CD4-positive, alpha-beta memory T cell (primary cell): ENCODE measurements at regions not wholly inside any gene's neighbourhood (a gene's known extent, or its start where the extent isn't known, plus 50 kb on each side); places are given as distances from the start of the nearest gene placed in this dataset.

Experiments used
- CTCF ChIA-PET: fragments of 350-600 bp; sonication (Branson Sonifier 250); formaldehyde crosslinking; loops from one replicate; lab custom pipeline; 2021; ENCODE audit warnings: inconsistent platforms; ENCODE audit not compliant: partially characterized antibody; lab: Charles Lee
- POLR2A ChIA-PET: fragments of 350-600 bp; sonication (Branson Sonifier 250); formaldehyde crosslinking; loops from one replicate; lab custom pipeline; 2021; ENCODE audit not compliant: partially characterized antibody; lab: Charles Lee
- DNase-seq, 5 donors: peaks; one replicate each; pipeline versions ENCODE4 v3.0.0 to v3.0.0-alpha.2; 2020 to 2022; ENCODE audit warnings: mixed read lengths in 1 of 5
- H3K27ac ChIP-seq: one replicate; pipeline ENCODE4 v1.7.0; 2013; ENCODE audit warnings: low read depth, low read length
- H3K27me3 ChIP-seq: 2 replicates; pipeline ENCODE4 v1.7.0; 2013; ENCODE audit warnings: mild to moderate bottlenecking, low read length, moderate library complexity; ENCODE audit not compliant: insufficient read depth
- H3K36me3 ChIP-seq: 2 replicates; pipeline ENCODE4 v1.7.0; 2013; ENCODE audit warnings: mild to moderate bottlenecking, low read length, moderate library complexity; ENCODE audit not compliant: insufficient read depth
- H3K4me1 ChIP-seq: 2 replicates; pipeline ENCODE4 v1.7.0; 2013; ENCODE audit warnings: mild to moderate bottlenecking, low read length, moderate library complexity; ENCODE audit not compliant: insufficient read depth
- H3K4me3 ChIP-seq, 2 donors: one replicate each; pipeline ENCODE4 v1.7.0; 2013; ENCODE audit warnings: low read length in 2 of 2, mild to moderate bottlenecking in 1 of 2
- H3K9me3 ChIP-seq, 2 donors: one replicate each; pipeline ENCODE4 v1.7.0; 2013; ENCODE audit warnings: low read length in 2 of 2, control low read depth in 1 of 2; ENCODE audit not compliant: control insufficient read depth in 1 of 2
- H3K27ac Mint-ChIP-seq, 7 donors: one replicate each; pipeline ENCODE4 v1.8.0; 2020 to 2021; ENCODE audit warnings: mixed read lengths in 7 of 7, mild to moderate bottlenecking in 6 of 7, inconsistent platforms in 3 of 7, moderate library complexity in 3 of 7
- H3K27me3 Mint-ChIP-seq, 2 donors: one replicate each; pipeline ENCODE4 v1.8.0; 2020 to 2021; ENCODE audit warnings: mixed read lengths in 2 of 2
- H3K36me3 Mint-ChIP-seq, 2 donors: one replicate each; pipeline ENCODE4 v1.8.0; 2020 to 2021; ENCODE audit warnings: mixed read lengths in 2 of 2, inconsistent platforms in 1 of 2, mild to moderate bottlenecking in 1 of 2
- H3K4me1 Mint-ChIP-seq, 4 donors: one replicate each; pipeline ENCODE4 v1.8.0; 2020 to 2021; ENCODE audit warnings: mixed read lengths in 4 of 4, mild to moderate bottlenecking in 1 of 4
- H3K4me3 Mint-ChIP-seq, 8 donors: one replicate each; pipeline ENCODE4 v1.8.0; 2020 to 2021; ENCODE audit warnings: mixed read lengths in 8 of 8, mild to moderate bottlenecking in 7 of 8, moderate library complexity in 6 of 8, inconsistent platforms in 3 of 8
- H3K9me3 Mint-ChIP-seq, 8 donors: one replicate each; pipeline ENCODE4 v1.8.0; 2020 to 2021; ENCODE audit warnings: mixed read lengths in 8 of 8, mild to moderate bottlenecking in 5 of 8, inconsistent platforms in 3 of 8, moderate library complexity in 1 of 8
- intact Hi-C: fragments of 100-400 bp; cut with micrococcal nuclease; formaldehyde crosslinking; loops from one replicate; pipeline ENCODE4 v1.15.1; 2023

GRCh38 chr1:4309676-4310320, 344.6 kb upstream of the AJAP1 start:
- CTCF ChIA-PET = no interaction called here

GRCh38 chr1:4310396-4310923, 343.9 kb upstream of the AJAP1 start:
- Histone ChIP-seq H3K4me1 (no peaks in the 10 kb centered on the region), H3K4me3 (no peak overlapping the region), H3K27ac (no peak overlapping the region), H3K36me3 (no peaks in the 10 kb centered on the region), H3K27me3 (no peaks in the 10 kb centered on the region), H3K9me3 (no peaks in the 10 kb centered on the region)
- CTCF ChIA-PET = no interaction called here
- Mint-ChIP-seq H3K27me3 (peaks cover 1 to 14% of the 10 kb centered on the region in 2 donors), H3K9me3 (peaks cover 4 to 27% (median 13%) of the 10 kb centered on the region in 8 donors), H3K4me3 (no peak overlapping the region), H3K27ac (no peak overlapping the region), H3K4me1 (no peaks in the 10 kb centered on the region), H3K36me3 (no peaks in the 10 kb centered on the region)
- no peak for DNase-seq
- POLR2A ChIA-PET = no interaction called here
- intact Hi-C loops = no loop called here

More at GRCh38 chr1:4309676-4310320, 344.6 kb upstream of the AJAP1 start:
- H3K27me3 Mint-ChIP-seq = peaks cover 1 to 14% of the 10 kb centered on the region in 2 donors
- Histone ChIP-seq H3K36me3 (no peaks in the 10 kb centered on the region), H3K4me3 (no peak overlapping the region), H3K9me3 (no peaks in the 10 kb centered on the region), H3K27me3 (no peaks in the 10 kb centered on the region), H3K4me1 (no peaks in the 10 kb centered on the region), H3K27ac (no peak overlapping the region)
- intact Hi-C loops = no loop called here
- peak overlapping the region in 1 of 7 donors; percentile 15 for H3K27ac Mint-ChIP-seq
- no peaks in the 10 kb centered on the region for H3K4me1 Mint-ChIP-seq
- DNase-seq = no peak
- no peaks in the 10 kb centered on the region for H3K36me3 Mint-ChIP-seq
- no peak overlapping the region for H3K4me3 Mint-ChIP-seq
- POLR2A ChIA-PET = no interaction called here
- peaks cover under 1 to 24% (median 9%) of the 10 kb centered on the region in 8 donors for H3K9me3 Mint-ChIP-seq

GRCh38 chr1:4312024-4312423, 342.4 kb upstream of the AJAP1 start:
- no peak overlapping the region for H3K27ac Mint-ChIP-seq
- POLR2A ChIA-PET = no interaction called here

GRCh38 chr1:4315202-4315601, 339.2 kb upstream of the AJAP1 start:
- Histone ChIP-seq H3K4me1 (no peaks in the 10 kb centered on the region), H3K27me3 (no peaks in the 10 kb centered on the region), H3K36me3 (no peaks in the 10 kb centered on the region), H3K27ac (no peak overlapping the region), H3K9me3 (no peaks in the 10 kb centered on the region), H3K4me3 (no peak overlapping the region)
- intact Hi-C loops = no loop called here
- Mint-ChIP-seq H3K4me1 (no peaks in the 10 kb centered on the region), H3K27ac (no peak overlapping the region), H3K9me3 (peaks cover 4 to 26% (median 15%) of the 10 kb centered on the region in 8 donors), H3K4me3 (no peak overlapping the region), H3K36me3 (no peaks in the 10 kb centered on the region), H3K27me3 (peaks cover 1 to 10% of the 10 kb centered on the region in 2 donors)
- ChIA-PET CTCF (no interaction called here), POLR2A (no interaction called here)
- no peak for DNase-seq

More at GRCh38 chr1:4312024-4312423, 342.4 kb upstream of the AJAP1 start:
- H3K9me3 ChIP-seq = no peaks in the 10 kb centered on the region
- no peaks in the 10 kb centered on the region for H3K4me1 ChIP-seq
- no peak for DNase-seq
- intact Hi-C loops = no loop called here
- CTCF ChIA-PET = no interaction called here
- H3K27me3 ChIP-seq = no peaks in the 10 kb centered on the region
- H3K4me1 Mint-ChIP-seq = no peaks in the 10 kb centered on the region
- no peaks in the 10 kb centered on the region for H3K36me3 ChIP-seq
- no peak overlapping the region for H3K4me3 Mint-ChIP-seq
- no peak overlapping the region for H3K4me3 ChIP-seq
- no peak overlapping the region for H3K27ac ChIP-seq
- peaks cover 1 to 7% of the 10 kb centered on the region in 2 donors for H3K27me3 Mint-ChIP-seq
- H3K9me3 Mint-ChIP-seq = peaks cover 4 to 32% (median 15%) of the 10 kb centered on the region in 8 donors
- no peaks in the 10 kb centered on the region for H3K36me3 Mint-ChIP-seq

DNA sequence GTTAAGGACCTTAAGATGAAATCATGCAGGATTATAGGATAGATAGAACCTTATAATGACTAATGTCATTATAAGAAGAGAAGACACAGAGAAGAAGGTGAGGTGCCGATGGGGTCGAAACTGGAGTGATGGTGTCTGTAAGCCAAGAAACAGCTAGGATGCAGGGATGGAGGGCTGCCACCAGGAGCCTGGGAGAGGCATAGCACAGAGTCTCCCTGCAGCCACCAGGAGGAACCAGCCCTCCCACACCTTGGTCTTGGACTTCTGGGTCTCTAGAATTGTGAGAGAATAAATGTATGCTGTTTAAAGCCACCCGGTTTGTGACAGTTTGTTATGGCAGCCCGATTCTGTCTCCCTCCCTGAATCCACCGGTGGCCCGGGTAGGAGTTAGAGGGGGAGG, 337.2 kb upstream of the AJAP1 start:
- H3K4me3 ChIP-seq = no peak overlapping the region
- H3K9me3 ChIP-seq = no peaks in the 10 kb centered on the region
- no peaks in the 10 kb centered on the region for H3K36me3 ChIP-seq
- H3K27ac ChIP-seq = no peak overlapping the region
- ChIA-PET POLR2A (no interaction called here), CTCF (no interaction called here)
- no peaks in the 10 kb centered on the region for H3K27me3 ChIP-seq
- Mint-ChIP-seq H3K9me3 (peaks cover 6 to 28% (median 16%) of the 10 kb centered on the region in 8 donors), H3K27ac (no peak overlapping the region), H3K4me1 (no peaks in the 10 kb centered on the region), H3K27me3 (peaks cover 1 to 3% of the 10 kb centered on the region in 2 donors), H3K4me3 (no peak overlapping the region), H3K36me3 (no peaks in the 10 kb centered on the region)
- DNase-seq = no peak
- intact Hi-C loops = no loop called here
- H3K4me1 ChIP-seq = no peaks in the 10 kb centered on the region

GRCh38 chr1:4318720-4319119, 335.7 kb upstream of the AJAP1 start:
- Histone ChIP-seq H3K27me3 (no peaks in the 10 kb centered on the region), H3K4me1 (no peaks in the 10 kb centered on the region), H3K36me3 (no peaks in the 10 kb centered on the region), H3K27ac (no peak overlapping the region), H3K9me3 (no peaks in the 10 kb centered on the region), H3K4me3 (no peak overlapping the region)
- no peak for DNase-seq
- Mint-ChIP-seq H3K36me3 (no peaks in the 10 kb centered on the region), H3K9me3 (peaks cover 6 to 21% (median 12%) of the 10 kb centered on the region in 8 donors), H3K27ac (no peak overlapping the region), H3K27me3 (peaks cover 0 to 3% of the 10 kb centered on the region in 2 donors), H3K4me3 (no peak overlapping the region), H3K4me1 (no peaks in the 10 kb centered on the region)
- CTCF ChIA-PET = no interaction called here
- POLR2A ChIA-PET = no interaction called here
- intact Hi-C loops = no loop called here

- Mint-ChIP-seq H3K27ac (no peak overlapping the region), H3K36me3 (no peaks in the 10 kb centered on the region), H3K27me3 (peaks cover 0 to 3% of the 10 kb centered on the region in 2 donors), H3K4me1 (no peaks in the 10 kb centered on the region), H3K9me3 (peaks cover 6 to 15% (median 9%) of the 10 kb centered on the region in 8 donors), H3K4me3 (no peak overlapping the region)
- Histone ChIP-seq H3K4me1 (no peaks in the 10 kb centered on the region), H3K4me3 (no peak overlapping the region), H3K27ac (no peak overlapping the region), H3K9me3 (no peaks in the 10 kb centered on the region), H3K27me3 (no peaks in the 10 kb centered on the region), H3K36me3 (no peaks in the 10 kb centered on the region)
- no peak for DNase-seq
- ChIA-PET CTCF (no interaction called here), POLR2A (no interaction called here)
- intact Hi-C loops = no loop called here
Observed at GRCh38 chr1:4319496-4319895, 334.9 kb upstream of the AJAP1 start.
